Right renal cortex interstitium (tissue), 3 donors: ENCODE measurements at regions not wholly inside any gene's neighbourhood (a gene's known extent, or its start where the extent isn't known, plus 50 kb on each side); places are given as distances from the start of the nearest gene placed in this dataset.

Experiments used
- DNase-seq, 3 donors: peaks; one replicate each; pipeline ENCODE4 v3.0.0-alpha.2; 2013; ENCODE audit warnings: low read depth in 3 of 3, low spot score in 2 of 3

DNA sequence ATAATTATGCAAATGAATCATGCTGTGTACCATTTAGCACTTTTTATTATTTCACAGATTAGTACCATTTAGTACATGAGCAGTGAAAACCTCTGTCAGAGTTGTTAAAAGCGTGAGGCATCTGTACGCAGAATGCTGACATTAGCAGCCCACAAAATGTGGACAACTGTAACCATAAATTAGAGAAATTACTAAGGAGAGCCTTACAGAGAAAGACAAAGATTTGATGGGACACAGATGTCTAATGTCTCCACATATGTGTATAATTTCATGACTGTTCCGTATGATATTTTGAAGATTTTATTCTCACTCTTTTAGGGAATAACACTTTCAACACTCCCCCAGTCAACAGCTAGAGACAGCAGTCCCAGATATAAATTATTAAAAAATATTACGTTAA is 414.0 kb upstream of the ANKRD30A start:
- DNase-seq: no peak

- DNase-seq: no peak
Measured at GRCh38 chr10:36704124-36704523, 421.3 kb upstream of the ANKRD30A start.

- no peak for DNase-seq
Measured at GRCh38 chr10:36703179-36703578, 422.2 kb upstream of the ANKRD30A start.

GRCh38 chr10:36700123-36700522 is 425.3 kb upstream of the ANKRD30A start:
- DNase-seq: no peak

GRCh38 chr10:36692759-36693158 is 432.6 kb upstream of the ANKRD30A start:
- no peak for DNase-seq

- no peak for DNase-seq
Measured at GRCh38 chr10:36688717-36689116, 436.7 kb upstream of the ANKRD30A start.

DNA sequence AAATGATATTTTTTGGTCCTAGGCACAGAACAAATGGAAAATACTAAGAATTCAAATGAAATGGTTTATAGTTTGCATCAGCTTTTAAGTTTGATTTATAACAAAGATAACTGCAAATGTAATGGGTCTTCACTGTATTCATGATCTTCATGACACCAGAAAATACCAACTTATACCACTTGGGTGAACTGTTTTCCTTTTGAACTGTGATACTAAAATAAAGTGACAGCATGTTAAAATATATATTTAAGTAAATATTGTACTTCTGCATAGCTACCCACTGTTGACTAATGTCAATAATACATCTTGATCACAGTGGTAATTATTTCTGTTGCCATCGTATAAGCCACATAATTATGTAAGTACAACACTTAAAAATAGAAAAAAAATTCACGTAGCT is 442.0 kb upstream of the ANKRD30A start:
- no peak for DNase-seq

- no peak for DNase-seq
Measured at GRCh38 chr10:36681751-36682632, 443.4 kb upstream of the ANKRD30A start.

GRCh38 chr10:36679554-36679953 is 445.8 kb upstream of the ANKRD30A start:
- no peak for DNase-seq

DNA sequence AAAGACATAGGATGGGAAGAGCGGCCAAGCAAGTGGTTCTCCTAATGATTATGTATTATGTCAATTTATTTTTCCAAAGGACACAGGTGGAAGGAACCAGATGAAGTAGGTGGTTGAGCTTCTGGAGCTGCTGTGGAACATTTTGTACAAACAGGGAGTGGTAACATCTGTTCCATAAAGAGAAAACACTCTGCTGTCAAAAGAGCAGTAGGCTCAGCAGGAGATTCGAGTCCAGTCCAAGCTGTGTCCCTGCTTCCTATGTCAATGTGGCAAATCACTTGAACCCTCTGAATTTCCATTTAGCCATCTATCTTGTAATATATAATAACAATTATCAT is 448.0 kb upstream of the ANKRD30A start:
- DNase-seq: no peak

DNA sequence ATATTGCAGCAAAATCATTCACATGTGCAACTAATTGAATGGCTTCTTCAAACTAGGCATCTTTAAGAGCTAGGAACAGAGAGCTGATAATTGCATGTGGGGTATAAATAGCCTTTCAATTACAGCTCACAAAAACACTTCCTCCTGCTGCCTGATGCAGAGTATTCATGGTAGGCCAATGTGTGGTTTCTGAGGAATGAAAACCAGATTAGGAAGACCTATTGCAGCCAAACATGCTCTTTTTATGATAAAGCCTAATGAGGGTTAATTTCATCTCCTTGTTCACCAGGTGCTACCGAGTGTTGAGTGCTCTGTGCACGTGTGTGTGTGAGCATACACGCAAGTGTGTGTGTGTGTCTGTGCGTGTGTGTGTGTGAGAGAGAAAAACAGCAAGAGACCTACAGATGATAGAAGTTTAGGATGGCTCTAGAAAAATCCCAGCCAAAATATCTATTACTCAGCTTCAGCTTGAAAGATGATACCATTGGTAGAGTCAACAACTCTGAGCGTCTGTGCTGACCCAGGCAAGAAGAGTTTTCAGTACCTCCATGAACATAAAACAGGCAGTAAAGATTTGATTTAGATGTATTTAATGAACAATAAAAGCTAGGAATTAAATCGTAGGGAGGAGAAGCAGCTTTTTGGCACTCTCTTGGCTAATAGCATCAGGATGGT is 448.5 kb upstream of the ANKRD30A start:
- DNase-seq: no peak

DNA sequence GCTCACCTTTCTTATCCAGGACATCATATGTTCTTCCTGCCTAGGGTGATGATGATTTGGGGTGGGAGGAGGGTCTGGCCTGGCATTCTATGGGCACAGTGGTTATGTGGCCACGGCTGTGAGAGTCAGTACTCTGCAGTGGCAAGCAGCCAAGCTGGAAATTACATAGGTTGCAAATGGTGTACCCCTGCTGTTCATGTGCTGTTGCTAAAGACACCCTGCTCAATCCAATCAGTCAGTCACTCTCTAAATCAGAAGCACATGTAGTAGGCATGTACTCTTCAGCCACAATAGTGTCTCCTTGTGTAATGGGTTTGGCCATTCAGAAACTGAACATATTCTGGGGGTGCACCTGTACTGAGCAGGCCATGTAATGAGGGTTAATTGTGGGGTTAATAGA is 449.1 kb upstream of the ANKRD30A start:
- no peak for DNase-seq

GRCh38 chr10:36675458-36675880 is 449.9 kb upstream of the ANKRD30A start:
- DNase-seq: no peak

DNA sequence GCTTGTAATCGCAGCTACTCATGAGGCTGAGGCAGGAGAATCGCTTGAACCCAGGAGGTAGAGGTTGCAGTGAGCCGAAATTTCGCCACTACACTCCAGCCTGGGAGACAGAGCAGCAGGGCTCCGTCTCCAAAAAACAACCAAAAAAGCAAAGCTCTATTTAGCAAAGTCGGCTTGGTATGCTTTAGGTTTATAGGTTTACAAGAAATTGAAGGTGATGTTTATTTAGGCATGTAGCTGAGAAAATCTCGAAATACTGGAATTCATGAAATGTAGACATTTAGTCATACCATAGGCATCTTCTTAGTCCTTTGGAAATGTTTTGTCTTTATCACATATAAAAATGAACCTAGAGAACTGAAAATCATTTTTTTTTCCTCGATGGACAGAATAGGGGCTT is 453.8 kb upstream of the ANKRD30A start:
- DNase-seq: no peak

GRCh38 chr10:36670621-36671402 is 454.6 kb upstream of the ANKRD30A start:
- no peak for DNase-seq

DNA sequence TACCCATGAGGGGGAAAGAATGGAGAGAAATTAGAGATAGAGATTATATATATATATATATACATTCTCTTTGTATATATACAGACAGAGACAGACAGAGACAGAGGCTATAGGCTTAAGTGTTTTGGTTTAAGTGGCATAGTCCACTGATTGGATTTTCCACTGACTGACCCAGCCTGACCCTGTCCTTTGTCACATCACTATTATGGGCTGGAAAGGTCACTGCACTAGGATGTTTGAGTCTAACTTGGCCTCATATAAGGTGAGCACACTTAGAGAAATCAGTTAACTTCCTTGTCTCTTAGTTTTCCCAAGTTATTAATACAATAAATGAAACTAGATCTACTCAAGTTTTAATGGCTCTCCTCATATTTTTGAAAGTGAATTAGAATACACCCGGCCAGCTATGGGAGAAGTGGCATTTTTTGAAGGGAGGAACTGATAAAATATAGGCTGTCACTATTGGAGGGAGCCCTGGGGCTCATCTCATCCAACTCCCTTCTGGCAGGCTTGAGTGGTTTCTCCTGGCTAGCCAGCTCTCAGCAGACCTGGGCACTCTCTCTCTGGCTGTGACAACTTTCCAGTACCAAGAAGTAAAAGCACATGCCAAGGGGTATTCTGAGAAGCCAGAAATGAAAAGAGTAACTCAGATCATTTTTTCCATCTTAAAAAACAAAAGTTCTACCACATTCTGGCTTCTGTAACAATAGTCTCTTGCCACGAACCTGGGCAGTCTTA is 455.6 kb upstream of the ANKRD30A start:
- DNase-seq: no peak

DNA sequence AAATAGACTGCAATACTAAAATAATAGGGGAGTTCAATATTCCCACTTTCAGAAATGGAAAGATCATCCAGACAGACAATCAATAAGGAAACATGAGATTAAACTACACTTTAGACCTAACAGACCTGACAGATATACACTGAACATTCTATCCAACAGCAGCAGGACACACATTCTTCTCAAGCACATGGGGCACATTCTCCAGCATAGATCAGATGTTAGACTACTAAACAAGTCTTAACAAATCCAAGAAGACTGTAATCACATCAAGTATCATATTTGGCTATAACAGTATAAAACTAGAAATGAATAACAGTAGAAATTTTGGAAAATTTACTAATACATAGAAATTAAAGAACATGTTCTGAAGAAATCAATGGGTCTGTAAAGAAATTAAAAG is 458.9 kb upstream of the ANKRD30A start:
- DNase-seq: no peak

DNA sequence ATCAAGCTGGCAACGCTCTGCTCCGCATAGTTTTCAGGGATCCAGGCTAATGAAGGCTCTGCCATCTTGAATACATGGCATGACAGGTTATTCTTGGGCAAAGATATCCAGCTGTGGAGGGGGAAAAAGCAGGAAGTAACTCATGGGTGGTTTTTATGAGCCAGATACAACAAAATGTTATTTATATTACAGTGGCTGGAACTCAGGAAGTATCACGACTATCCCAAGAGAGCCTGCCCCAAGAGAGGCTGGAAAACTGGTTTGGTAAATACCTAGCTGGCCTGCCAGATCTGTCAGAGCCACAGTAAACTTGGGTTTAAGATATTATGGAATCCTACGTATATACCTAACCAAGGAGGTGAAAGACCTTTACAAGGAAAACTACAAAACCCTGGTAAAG is 462.8 kb upstream of the ANKRD30A start:
- no peak for DNase-seq

GRCh38 chr10:36650274-36650673 is 475.1 kb upstream of the ANKRD30A start:
- DNase-seq: no peak

GRCh38 chr10:36647540-36647939 is 477.9 kb upstream of the ANKRD30A start:
- no peak for DNase-seq

GRCh38 chr10:36640626-36641025 is 484.8 kb upstream of the ANKRD30A start:
- DNase-seq: no peak
